Hepatocyte (in vitro differentiated cells): ENCODE measurements at regions not wholly inside any gene's neighbourhood (a gene's known extent, or its start where the extent isn't known, plus 50 kb on each side); places are given as distances from the start of the nearest gene placed in this dataset.

Source experiments
- CTCF ChIP-seq: fragments of 200-600 bp; sonication (generic); IDR thresholded peaks from 2 replicates; pipeline ENCODE4 v1.5.1; 2016; ENCODE audit warnings: antibody characterized with exemption, mild to moderate bottlenecking; ENCODE audit not compliant: poor library complexity
- EZH2 ChIP-seq: fragments of 200-600 bp; sonication (generic); IDR thresholded peaks from 2 replicates; pipeline ENCODE4 v1.6.1; 2016; ENCODE audit warnings: antibody characterized with exemption, mild to moderate bottlenecking, borderline replicate concordance
- EZH2phosphoT487 ChIP-seq: fragments of 200-600 bp; sonication (generic); IDR thresholded peaks from one replicate; pipeline ENCODE4 v1.6.1; 2018; ENCODE audit warnings: antibody characterized with exemption, mild to moderate bottlenecking, low read depth, moderate library complexity; ENCODE audit not compliant: unreplicated experiment, severe bottlenecking

GRCh38 chr17:5772720-5773119 lies 188.4 kb upstream of the NLRP1 start:
- TF ChIP-seq EZH2phosphoT487 (no peak), EZH2 (no peak), CTCF (no peak)
